Transverse colon (tissue), 4 donors: ENCODE measurements at regions not wholly inside any gene's neighbourhood (a gene's known extent, or its start where the extent isn't known, plus 50 kb on each side); places are given as distances from the start of the nearest gene placed in this dataset.

Experiments used
- EP300 ChIP-seq: sonication (generic); formaldehyde crosslinking; IDR thresholded peaks from one replicate; pipeline ENCODE4 v1.6.1; 2017; ENCODE audit warnings: antibody characterized with exemption, low read depth
- POLR2A ChIP-seq: fragments of 450-650 bp; IDR thresholded peaks from one replicate; pipeline ENCODE4 v1.6.1; 2016; ENCODE audit warnings: antibody characterized with exemption, mild to moderate bottlenecking, moderate library complexity
- POLR2AphosphoS5 ChIP-seq, 3 donors: sonication (generic); formaldehyde crosslinking; IDR thresholded peaks; one replicate each; pipeline ENCODE4 v1.6.1; 2016; ENCODE audit warnings: antibody characterized with exemption in 3 of 3
- TF ChIP-seq, protein P1 (sequence below), 5 experiments: fragments of 200-600 bp in 3 of 5; fragments of 450-650 bp in 2 of 5; sonication (generic) in 3 of 5; IDR thresholded peaks; 1 replicate in 2 of 5; 2 replicates in 3 of 5; pipeline ENCODE4 v1.5.1; 2016 to 2017; ENCODE audit warnings: antibody characterized with exemption in 5 of 5, inconsistent platforms in 3 of 5, mild to moderate bottlenecking in 2 of 5, moderate library complexity in 1 of 5

DNA sequence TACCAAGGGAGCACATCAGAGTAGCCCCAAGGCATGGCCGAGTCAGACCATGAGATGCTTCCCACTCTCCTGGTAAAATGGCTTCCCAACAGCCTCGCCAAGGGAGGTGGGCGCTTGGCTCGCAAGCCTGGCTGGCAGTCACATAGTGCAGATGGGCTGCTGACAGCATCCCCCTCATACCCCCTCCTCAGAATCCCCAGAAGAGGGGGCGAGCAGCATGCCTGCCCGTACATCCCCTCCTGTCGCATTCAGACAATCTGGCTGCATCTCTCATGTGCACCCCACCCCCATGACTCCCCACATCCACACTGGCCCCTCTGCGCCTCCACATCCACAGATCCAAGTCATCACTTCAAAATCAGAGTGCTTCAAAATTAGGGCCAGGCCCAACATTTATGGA is 54.0 kb upstream of the CES5A start:
- TF ChIP-seq, protein P1, sequence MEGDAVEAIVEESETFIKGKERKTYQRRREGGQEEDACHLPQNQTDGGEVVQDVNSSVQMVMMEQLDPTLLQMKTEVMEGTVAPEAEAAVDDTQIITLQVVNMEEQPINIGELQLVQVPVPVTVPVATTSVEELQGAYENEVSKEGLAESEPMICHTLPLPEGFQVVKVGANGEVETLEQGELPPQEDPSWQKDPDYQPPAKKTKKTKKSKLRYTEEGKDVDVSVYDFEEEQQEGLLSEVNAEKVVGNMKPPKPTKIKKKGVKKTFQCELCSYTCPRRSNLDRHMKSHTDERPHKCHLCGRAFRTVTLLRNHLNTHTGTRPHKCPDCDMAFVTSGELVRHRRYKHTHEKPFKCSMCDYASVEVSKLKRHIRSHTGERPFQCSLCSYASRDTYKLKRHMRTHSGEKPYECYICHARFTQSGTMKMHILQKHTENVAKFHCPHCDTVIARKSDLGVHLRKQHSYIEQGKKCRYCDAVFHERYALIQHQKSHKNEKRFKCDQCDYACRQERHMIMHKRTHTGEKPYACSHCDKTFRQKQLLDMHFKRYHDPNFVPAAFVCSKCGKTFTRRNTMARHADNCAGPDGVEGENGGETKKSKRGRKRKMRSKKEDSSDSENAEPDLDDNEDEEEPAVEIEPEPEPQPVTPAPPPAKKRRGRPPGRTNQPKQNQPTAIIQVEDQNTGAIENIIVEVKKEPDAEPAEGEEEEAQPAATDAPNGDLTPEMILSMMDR (IDR thresholded peaks at IDR 0.05): no peak
- TF ChIP-seq POLR2A (no peak), EP300 (no peak), POLR2AphosphoS5 (IDR thresholded peaks at IDR 0.05) (no peak)
